OCI-LY7 (cell line): ENCODE measurements at regions not wholly inside any gene's neighbourhood (a gene's known extent, or its start where the extent isn't known, plus 50 kb on each side); places are given as distances from the start of the nearest gene placed in this dataset.

Experiments
- BruUV-seq: library from RNA; stranded (reverse); fragments of 400-500 nt; replicated peaks from 2 replicates; lab custom pipeline; 2021; lab: Mats Ljungman, UMichigan
- CTCF ChIA-PET: fragments of 300-600 bp; sonication (Branson Sonifier 250); formaldehyde crosslinking; loops from one replicate; lab custom pipeline; 2022; ENCODE audit warnings: antibody characterized with exemption; ENCODE audit not compliant: unreplicated experiment; lab: Charles Lee
- POLR2A ChIA-PET: fragments of 300-600 bp; sonication (Branson Sonifier 250); formaldehyde crosslinking; loops from one replicate; lab custom pipeline; 2022; ENCODE audit warnings: antibody characterized with exemption; lab: Charles Lee
- DNase-seq: peaks from one replicate; pipeline ENCODE4 v3.0.0-alpha.2; 2015; ENCODE audit warnings: low spot score
- H2AFZ ChIP-seq: fragments of 200-600 bp; sonication (generic), shearing (Covaris generic); 2 replicates; pipeline ENCODE4 v1.6.1; 2014; ENCODE audit warnings: mild to moderate bottlenecking, antibody characterized with exemption, low read length, moderate library complexity
- H3K27ac ChIP-seq: fragments of 200-600 bp; sonication (generic); 2 replicates; pipeline ENCODE4 v1.5.1; 2014; ENCODE audit warnings: mixed run types, low read depth, mild to moderate bottlenecking, moderate library complexity, low read length, inconsistent platforms; ENCODE audit not compliant: poor library complexity, severe bottlenecking
- H3K36me3 ChIP-seq: fragments of 200-600 bp; sonication (generic); 2 replicates; pipeline ENCODE4 v1.6.1; 2014; ENCODE audit warnings: mild to moderate bottlenecking, antibody characterized with exemption, low read length, moderate library complexity, mixed read lengths; ENCODE audit not compliant: insufficient read depth
- H3K4me1 ChIP-seq: fragments of 200-600 bp; sonication (generic); 2 replicates; pipeline ENCODE4 v1.5.1; 2014; ENCODE audit warnings: mild to moderate bottlenecking, low read length; ENCODE audit not compliant: insufficient read depth, poor library complexity, severe bottlenecking
- H3K4me2 ChIP-seq: fragments of 200-600 bp; sonication (generic); 2 replicates; pipeline ENCODE4 v1.6.1; 2014; ENCODE audit warnings: mild to moderate bottlenecking, low read length
- H3K4me3 ChIP-seq: fragments of 200-600 bp; sonication (generic); 2 replicates; pipeline ENCODE4 v1.5.1; 2014; ENCODE audit warnings: mild to moderate bottlenecking, low read depth, low read length; ENCODE audit not compliant: poor library complexity, severe bottlenecking
- H3K79me2 ChIP-seq: fragments of 200-600 bp; sonication (generic); 2 replicates; pipeline ENCODE4 v1.6.1; 2016; ENCODE audit warnings: low read depth, mild to moderate bottlenecking, low read length, moderate library complexity, mixed read lengths; ENCODE audit not compliant: insufficient read depth
- H3K9me2 ChIP-seq: fragments of 200-600 bp; sonication (generic); 2 replicates; pipeline ENCODE4 v1.6.1; 2016; ENCODE audit warnings: mild to moderate bottlenecking, low read length, mixed read lengths; ENCODE audit not compliant: insufficient read depth
- H3K9me3 ChIP-seq: fragments of 200-600 bp; sonication (generic); 2 replicates; pipeline ENCODE4 v1.6.1; 2014; ENCODE audit warnings: mild to moderate bottlenecking, mixed run types, low read length, mixed read lengths
- H4K20me1 ChIP-seq: fragments of 200-600 bp; sonication (generic); 2 replicates; pipeline ENCODE4 v1.6.1; 2014; ENCODE audit warnings: mild to moderate bottlenecking, antibody characterized with exemption, low read length, moderate library complexity, mixed read lengths; ENCODE audit not compliant: insufficient read depth
- EZH2phosphoT487 ChIP-seq: fragments of 200-600 bp; sonication (generic); IDR thresholded peaks from 2 replicates; pipeline ENCODE4 v1.6.1; 2018; ENCODE audit warnings: low read depth, borderline replicate concordance, mild to moderate bottlenecking, mixed run types, antibody characterized with exemption, low read length, moderate library complexity, mixed read lengths
- intact Hi-C: fragments of 100-400 bp; cut with micrococcal nuclease; formaldehyde crosslinking; loops from one replicate; pipeline ENCODE4 v1.10.0; 2022; ENCODE audit not compliant: unreplicated experiment
- TF ChIP-seq, protein P1 (sequence below): fragments of 200-600 bp; sonication (generic); conservative IDR thresholded peaks from 2 replicates; pipeline ENCODE4 v1.5.1; 2014; ENCODE audit warnings: mild to moderate bottlenecking, antibody characterized with exemption, low read length, moderate library complexity, mixed read lengths

DNA sequence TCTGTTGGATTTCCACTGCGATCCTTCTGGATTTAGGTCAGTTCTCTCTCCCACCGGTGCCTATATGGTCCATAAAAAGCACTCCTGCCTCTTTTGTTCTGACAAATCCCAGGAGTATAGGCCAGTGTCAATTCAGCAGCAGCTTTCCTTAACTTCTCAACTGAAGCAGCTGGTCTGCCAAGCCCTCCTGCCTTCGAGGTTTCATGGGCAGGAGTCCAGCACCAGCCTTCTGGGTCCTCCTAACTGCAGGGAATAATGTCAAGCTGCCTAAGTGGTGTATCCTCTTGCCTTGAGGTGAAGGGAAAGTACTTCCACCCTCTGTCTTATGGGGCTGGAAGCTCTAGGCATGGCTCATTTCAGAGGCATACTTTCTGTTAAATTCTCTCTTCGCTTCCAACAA is 149.4 kb upstream of the NCAM1 start:
- H4K20me1 ChIP-seq = no peaks in the 10 kb centered on the region
- no peaks in the 10 kb centered on the region for H3K9me2 ChIP-seq
- intact Hi-C loops = no loop called here
- TF ChIP-seq, protein P1, sequence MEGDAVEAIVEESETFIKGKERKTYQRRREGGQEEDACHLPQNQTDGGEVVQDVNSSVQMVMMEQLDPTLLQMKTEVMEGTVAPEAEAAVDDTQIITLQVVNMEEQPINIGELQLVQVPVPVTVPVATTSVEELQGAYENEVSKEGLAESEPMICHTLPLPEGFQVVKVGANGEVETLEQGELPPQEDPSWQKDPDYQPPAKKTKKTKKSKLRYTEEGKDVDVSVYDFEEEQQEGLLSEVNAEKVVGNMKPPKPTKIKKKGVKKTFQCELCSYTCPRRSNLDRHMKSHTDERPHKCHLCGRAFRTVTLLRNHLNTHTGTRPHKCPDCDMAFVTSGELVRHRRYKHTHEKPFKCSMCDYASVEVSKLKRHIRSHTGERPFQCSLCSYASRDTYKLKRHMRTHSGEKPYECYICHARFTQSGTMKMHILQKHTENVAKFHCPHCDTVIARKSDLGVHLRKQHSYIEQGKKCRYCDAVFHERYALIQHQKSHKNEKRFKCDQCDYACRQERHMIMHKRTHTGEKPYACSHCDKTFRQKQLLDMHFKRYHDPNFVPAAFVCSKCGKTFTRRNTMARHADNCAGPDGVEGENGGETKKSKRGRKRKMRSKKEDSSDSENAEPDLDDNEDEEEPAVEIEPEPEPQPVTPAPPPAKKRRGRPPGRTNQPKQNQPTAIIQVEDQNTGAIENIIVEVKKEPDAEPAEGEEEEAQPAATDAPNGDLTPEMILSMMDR = no peak
- no peak for TF ChIP-seq EZH2phosphoT487
- H3K4me1 ChIP-seq = no peaks in the 10 kb centered on the region
- POLR2A ChIA-PET = no interaction called here
- CTCF ChIA-PET = no interaction called here
- no peak overlapping the region for H3K4me3 ChIP-seq
- H3K9me3 ChIP-seq = no peaks in the 10 kb centered on the region
- H3K36me3 ChIP-seq = no peaks in the 10 kb centered on the region
- no TSS peak for BruUV-seq
- no peak overlapping the region for H3K27ac ChIP-seq
- no peak overlapping the region for H3K4me2 ChIP-seq
- DNase-seq = no peak
- H2AFZ ChIP-seq = no peak overlapping the region
- no peaks in the 10 kb centered on the region for H3K79me2 ChIP-seq

- no peaks in the 10 kb centered on the region for H4K20me1 ChIP-seq
- H2AFZ ChIP-seq = no peak overlapping the region
- no peak overlapping the region for H3K27ac ChIP-seq
- no peak for TF ChIP-seq EZH2phosphoT487
- TF ChIP-seq, protein P1 = no peak
- H3K4me3 ChIP-seq = no peak overlapping the region
- no peak overlapping the region for H3K4me2 ChIP-seq
- POLR2A ChIA-PET = no interaction called here
- H3K79me2 ChIP-seq = no peaks in the 10 kb centered on the region
- no peaks in the 10 kb centered on the region for H3K9me3 ChIP-seq
- no TSS peak for BruUV-seq
- CTCF ChIA-PET = no interaction called here
- no peaks in the 10 kb centered on the region for H3K4me1 ChIP-seq
- DNase-seq = no peak
- H3K9me2 ChIP-seq = no peaks in the 10 kb centered on the region
- intact Hi-C loops = no loop called here
- H3K36me3 ChIP-seq = no peaks in the 10 kb centered on the region
Measured at GRCh38 chr11:112812729-112813128, 148.5 kb upstream of the NCAM1 start.

DNA sequence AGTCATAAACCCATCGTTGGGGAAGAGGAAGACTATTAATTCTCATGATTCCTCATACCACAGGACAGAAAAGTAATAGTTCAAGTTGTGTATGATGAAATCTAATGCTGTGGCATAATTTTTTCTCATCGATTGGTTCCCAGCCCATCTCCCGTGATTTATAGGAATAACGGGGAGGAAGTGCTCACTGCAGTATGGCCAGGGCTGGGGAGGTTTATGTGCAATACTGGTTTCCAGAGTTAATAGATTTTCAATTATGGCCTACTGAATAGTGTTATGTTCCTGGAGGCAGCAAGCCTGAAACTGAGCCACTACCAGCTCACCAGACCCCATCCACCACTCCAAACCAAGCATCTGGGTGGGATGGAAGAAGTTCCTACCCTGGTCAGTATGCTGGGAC is 147.1 kb upstream of the NCAM1 start:
- Histone ChIP-seq H3K4me3 (no peak overlapping the region), H3K79me2 (no peaks in the 10 kb centered on the region), H2AFZ (no peak overlapping the region), H3K9me2 (no peaks in the 10 kb centered on the region), H3K36me3 (no peaks in the 10 kb centered on the region), H3K4me1 (no peaks in the 10 kb centered on the region), H3K27ac (no peak overlapping the region), H3K9me3 (no peaks in the 10 kb centered on the region), H3K4me2 (no peak overlapping the region), H4K20me1 (no peaks in the 10 kb centered on the region)
- CTCF ChIA-PET = no interaction called here
- no peak for TF ChIP-seq EZH2phosphoT487
- no peak for DNase-seq
- intact Hi-C loops = no loop called here
- no TSS peak for BruUV-seq
- POLR2A ChIA-PET = no interaction called here
